Activated T-cell treated with anti-CD3 and anti-CD28 coated beads for 24 hours (primary cell): ENCODE measurements at regions not wholly inside any gene's neighbourhood (a gene's known extent, or its start where the extent isn't known, plus 50 kb on each side); places are given as distances from the start of the nearest gene placed in this dataset.
A peak's percentile ranks its signal among the peaks of the same experiment; 100 is the strongest.
"Not testable (repeated sequence)": the region's sequence is repeated elsewhere in the genome, so short reads cannot be mapped to it uniquely, and the experiment has no call there.

ENCODE experiments used
- DNase-seq: peaks from one replicate; pipeline ENCODE4 v3.0.0-alpha.2; 2020; ENCODE audit warnings: low read depth

- peak; percentile 4 for DNase-seq
These were observed 588.7 kb upstream of the CBLB start for GRCh38 chr3:106457281-106458180.

GRCh38 chr3:106458952-106459351 is 590.1 kb upstream of the CBLB start:
- no peak for DNase-seq

DNA sequence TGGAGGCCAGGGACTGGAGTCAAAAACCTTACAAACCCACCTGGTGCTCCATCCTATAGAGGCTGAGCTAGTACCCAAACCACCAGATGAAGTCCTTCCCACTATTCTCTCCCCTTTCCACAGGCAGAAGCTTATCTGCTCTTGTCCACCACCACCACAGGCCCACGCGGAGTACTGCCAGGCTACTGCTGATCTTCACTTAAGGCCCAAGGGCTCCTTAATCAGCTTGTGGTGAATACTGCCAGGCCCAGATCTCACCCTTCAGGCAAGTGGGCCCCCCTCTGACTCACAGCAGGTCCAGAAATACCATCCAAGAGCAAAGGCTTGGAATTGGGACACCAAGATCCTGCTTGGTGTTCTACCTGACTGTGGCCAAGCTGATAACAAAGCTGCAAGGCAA is 598.1 kb upstream of the CBLB start:
- no peak for DNase-seq

GRCh38 chr3:106473576-106474475 is 605.0 kb upstream of the CBLB start:
- DNase-seq: peak; percentile 13

- DNase-seq: no peak
These were observed 613.6 kb upstream of the CBLB start for GRCh38 chr3:106482451-106482850.

- no peak for DNase-seq
These were observed 616.4 kb upstream of the CBLB start for GRCh38 chr3:106485217-106485616.

DNA sequence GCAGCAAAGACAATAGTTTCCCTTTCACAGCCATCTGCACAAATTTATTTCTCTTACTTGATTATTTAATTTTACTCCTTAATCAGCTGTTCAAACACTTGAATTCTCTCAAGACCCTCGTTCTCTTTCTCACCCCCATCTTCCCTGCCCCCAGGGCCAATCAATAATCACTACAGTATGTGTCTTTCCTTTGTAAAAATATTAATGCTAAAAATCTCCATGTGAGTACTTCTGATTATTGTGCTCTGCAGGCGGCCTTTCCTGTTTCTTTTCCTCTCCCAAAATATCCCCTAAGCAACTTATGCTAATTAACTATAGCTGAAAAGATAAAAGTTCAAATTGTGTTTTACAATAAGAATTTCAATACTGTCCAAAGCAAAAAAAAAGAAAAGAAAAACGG is 617.0 kb upstream of the CBLB start:
- DNase-seq: no peak

DNA sequence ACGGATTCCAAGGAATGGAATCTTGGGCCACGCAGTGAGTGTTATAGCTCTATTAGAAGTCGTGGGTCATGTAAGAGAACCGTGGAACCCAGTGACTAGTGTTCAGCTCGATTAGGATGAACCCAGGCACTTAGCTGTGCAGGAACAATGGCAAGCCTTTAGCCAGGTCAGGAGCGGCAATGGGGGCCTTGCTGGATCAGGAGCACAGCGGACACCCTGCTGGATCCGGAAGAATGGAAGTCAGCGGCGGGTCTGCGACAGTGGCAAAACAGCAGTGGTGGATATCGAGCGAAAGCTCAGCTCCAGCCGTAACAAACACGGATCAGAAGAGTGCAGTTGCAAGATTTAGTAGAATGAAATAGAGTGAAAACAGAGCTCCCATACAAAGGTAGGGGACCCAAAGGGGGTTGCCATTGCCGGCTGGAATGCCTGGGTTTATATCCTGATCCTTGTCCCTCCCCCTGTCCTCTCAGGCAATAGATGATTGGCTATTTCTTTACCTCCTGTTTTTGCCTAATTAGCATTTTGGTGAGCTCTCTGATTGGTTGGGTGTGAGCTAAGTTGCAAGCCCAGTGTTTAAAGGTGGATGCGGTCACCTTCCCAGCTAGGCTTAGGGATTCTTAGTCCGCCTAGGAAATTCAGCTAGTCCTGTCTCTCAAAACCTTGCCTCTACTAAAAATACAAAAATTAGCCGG is 618.3 kb upstream of the CBLB start:
- not testable (repeated sequence) for DNase-seq

DNA sequence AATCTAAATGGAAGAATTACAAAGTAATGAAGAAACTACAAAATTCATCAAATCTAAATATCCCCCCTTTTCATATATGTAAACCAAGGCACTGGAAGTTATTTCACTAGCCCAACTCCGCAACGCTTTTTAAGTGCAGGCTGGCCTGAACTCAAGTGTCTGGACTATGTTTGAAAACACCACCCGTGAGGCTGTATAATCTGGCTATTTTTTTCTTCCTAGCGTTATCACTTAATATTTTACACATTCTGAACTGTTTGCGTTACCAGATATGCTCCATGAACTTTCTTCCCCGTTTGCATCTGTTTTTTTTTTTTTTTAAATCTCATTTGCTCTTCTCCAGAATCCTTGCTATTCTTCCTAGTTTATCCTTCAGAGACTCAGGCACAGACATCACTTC is 619.5 kb upstream of the CBLB start:
- DNase-seq: no peak

DNA sequence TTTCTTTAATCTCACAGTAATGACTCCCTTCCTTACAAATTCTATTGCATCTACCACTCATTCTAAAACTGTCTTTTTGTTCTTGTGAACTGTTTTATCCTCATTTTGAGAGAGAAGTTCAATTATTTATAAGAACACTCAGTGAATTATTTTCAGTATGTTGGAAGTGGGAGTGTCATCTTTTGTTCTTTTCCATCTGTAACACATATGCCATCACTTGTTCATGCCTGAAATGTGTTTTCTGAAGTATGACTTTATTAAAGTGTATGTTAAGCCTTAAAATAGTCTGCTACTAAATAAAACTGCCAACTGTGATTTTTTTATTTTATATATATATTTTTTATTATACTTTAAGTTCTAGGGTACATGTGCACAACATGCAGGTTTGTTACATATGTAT is 623.0 kb upstream of the CBLB start:
- DNase-seq: no peak

DNA sequence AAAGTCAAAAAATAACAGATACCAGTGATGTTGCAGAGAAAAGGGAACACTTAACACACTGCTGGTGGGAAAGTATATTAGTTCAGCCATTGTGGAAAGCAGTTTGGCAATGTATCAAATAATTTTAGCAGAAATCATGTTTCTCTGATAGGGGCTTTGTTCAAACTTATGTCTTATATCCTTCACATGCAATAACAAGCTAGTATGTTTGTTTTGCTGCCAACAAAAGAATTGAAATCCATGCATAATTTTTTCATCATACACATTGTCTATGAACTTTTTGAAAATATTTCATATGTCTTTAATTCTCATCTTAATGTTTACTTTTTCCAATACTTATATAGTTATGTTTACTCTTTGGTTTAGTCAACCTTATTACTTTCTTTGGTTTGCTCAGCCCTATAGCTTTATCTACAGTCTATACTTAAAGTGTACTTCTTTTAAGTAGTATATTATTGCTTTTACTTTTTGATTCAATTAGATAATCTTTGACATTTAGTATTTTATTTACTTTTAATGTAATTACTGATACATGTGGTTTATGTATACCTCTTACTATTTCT is 639.6 kb upstream of the CBLB start:
- no peak for DNase-seq

DNA sequence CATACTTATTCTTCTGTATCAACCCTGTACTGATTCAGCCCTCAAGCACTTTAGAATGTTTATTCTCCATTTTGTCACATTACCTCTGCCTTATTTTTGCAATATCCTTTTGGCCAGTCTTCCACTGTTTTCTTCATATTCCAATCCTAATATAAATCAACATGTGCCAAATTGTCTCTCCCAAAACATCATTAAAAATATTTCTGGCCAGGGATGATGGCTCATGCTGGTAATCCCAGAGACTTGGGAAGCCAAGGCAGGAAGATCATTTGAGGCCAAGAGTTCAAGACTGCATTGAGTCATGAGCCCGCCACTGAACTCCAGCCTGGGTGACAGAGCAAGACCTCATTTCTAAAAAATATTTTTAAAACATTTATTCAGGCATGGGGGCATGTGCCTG is 641.4 kb upstream of the CBLB start:
- DNase-seq: no peak

GRCh38 chr3:106512846-106513245 is 644.0 kb upstream of the CBLB start:
- no peak for DNase-seq

DNA sequence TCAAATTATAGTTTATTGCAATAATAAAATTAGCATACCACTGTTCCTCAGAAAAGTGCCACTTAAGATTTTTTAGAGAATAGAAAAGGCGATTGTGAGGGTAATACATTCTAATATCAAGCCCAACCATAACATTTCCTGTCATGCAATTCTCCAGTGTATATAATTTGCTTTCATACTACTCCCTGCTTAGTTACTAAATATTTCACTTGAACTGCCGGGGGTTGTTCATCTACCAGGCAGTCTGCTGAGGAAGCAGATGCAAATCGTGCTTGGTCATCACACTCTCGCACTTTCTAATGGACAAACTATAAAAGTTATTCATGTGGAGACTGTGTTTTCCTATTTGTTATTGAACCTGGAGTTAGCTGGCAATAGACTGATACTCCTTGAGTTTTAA is 645.6 kb upstream of the CBLB start:
- no peak for DNase-seq

DNA sequence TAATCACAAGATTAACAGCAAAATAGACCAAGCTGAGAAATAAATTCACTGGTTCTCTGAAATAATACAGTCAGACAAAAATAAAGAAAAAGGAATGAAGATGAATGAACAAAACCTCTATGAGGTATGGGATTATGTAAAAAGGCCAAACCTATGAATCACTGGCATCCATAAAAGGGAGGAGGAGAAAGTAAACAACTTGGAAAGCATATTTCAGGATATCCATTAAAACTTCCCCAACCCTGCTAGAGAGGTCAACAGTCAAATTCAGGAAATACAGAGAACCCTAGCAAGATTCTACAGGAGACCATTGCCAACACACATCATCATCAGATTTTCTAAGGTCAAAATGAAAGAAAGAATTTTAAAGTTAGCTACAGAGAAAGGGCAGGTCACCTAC is 649.7 kb upstream of the CBLB start:
- DNase-seq: no peak

GRCh38 chr3:106522397-106522796 is 653.6 kb upstream of the CBLB start:
- no peak for DNase-seq

- no peak for DNase-seq
These were observed 660.1 kb upstream of the CBLB start for GRCh38 chr3:106528932-106529331.

DNA sequence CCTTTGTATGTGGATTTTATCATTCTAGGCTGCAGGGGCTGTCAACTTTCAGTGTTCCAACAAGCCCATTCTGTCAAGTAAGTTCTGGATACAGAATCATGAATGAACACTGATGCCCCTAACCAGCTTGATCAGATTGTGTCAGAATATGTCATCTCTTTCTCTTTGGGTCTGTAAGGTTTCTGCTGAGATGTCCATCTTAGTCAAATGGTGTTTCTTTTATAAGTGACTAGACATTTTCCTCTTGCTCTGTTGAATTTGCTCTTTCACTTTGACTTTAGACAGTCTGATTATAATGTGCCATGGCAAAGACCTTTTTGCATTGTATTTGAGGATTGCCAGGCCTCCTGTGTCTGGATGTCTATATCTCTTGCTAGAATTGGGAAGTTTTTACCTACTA is 660.9 kb upstream of the CBLB start:
- DNase-seq: no peak

DNA sequence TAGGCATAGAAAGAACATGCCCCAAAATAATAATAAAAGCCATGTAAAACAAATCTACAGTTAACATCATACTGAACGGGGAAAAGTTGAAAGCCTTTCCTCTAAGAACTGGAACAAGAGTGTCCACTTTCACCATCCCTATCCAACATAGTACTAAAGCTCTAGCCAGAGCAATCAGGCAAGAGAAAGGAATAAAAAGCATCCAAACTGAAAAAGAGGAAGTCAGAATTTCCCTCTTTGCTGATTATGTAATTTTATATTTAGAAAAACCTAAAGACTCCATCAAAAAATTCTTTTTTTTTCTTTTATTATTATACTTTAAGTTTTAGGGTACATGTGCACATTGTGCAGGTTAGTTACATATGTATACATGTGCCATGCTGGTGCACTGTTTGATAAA is 661.6 kb upstream of the CBLB start:
- DNase-seq: no peak

DNA sequence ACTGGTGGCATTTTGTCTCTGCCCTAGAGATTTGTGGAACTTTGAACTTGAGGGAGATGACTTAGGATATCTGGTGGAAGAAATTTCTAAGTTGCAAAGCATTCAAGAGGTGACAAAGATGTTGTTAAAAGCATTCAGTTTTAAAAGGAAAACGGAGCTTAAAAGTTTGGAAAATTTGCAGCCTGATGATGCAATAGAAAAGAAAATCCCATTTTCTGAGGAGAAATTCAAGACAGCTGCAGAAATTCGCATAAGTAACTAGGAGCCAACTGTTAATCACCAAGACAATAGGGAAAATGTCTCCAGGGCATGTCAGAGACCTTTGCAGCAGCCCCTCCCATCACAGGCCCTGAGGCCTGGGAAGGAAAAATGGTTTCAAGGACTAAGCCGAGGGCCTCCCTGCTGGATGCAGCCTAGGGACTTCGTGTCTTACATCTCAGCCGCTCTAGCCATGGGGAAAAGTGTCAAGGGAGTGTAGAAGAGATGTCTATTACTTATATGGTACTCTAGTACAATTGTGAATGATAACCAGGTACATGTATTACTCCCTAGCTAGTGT is 663.0 kb upstream of the CBLB start:
- not testable (repeated sequence) for DNase-seq

DNA sequence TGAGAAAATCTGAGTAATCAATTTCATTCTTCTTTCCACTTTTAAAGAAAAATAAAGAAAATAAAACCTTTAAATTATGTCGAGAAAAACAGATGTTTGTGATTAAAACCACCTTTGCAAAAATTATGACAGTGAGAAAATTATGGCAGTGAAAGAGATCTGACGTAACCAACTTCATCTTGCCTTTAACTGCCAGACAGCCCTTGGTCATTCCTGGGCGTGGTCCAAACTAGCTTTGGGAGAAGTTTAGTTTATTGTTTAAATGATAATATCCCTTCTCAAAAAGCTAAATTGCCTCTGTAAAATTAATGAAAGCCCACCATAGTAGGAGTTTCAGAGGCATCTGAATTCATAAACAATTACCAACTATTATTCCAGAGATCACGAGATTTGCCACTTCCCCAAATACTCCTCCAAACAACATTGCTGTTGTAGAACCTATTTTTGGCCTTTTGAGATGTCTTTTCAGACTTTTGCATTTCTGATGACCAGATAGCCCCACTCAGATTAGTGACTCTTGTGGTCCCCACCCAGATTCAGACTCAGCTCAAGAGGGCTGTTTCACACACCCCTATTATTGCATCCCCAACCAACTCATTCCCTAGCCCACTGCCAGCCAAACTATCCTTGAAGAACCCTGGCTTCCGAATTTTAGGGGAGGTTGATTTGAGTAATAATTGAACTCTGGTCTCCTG is 664.4 kb upstream of the CBLB start:
- DNase-seq: no peak
